NCI-H1436 (cell line): ENCODE measurements at regions not wholly inside any gene's neighbourhood (a gene's known extent, or its start where the extent isn't known, plus 50 kb on each side); places are given as distances from the start of the nearest gene placed in this dataset.

Experiments
- DNase-seq: peaks from one replicate; lab custom pipeline; 2025; lab: John Stamatoyannopoulos, UW

- DNase-seq, result no peak
Measured at GRCh38 chr6:90977513-90977912, 390.6 kb upstream of the MAP3K7 start.

GRCh38 chr6:90976341-90976740, 389.5 kb upstream of the MAP3K7 start:
- DNase-seq, result no peak

- DNase-seq, result no peak
Measured at GRCh38 chr6:90975741-90976140, 388.9 kb upstream of the MAP3K7 start.

DNA sequence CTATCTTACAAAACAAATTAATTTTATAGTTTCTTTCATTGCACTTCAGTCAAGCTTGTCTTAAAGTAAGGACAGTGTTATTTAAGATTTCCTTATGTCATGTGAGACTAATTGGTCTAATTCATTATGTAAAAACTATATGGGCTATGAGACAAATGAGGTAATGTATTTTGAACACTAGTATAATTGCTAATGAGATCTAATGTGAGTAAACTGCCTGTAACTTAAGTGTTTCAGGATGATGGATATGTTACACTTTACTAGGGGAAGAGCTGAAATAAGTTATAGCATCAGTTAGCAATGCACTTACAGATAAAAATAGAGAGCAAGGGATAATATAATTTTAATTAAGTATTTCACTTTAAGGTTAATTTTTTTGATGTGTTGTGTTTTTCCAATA, 386.3 kb upstream of the MAP3K7 start:
- DNase-seq, result peak; percentile 1

GRCh38 chr6:90970672-90971071, 383.8 kb upstream of the MAP3K7 start:
- DNase-seq, result no peak

GRCh38 chr6:90967471-90967870, 380.6 kb upstream of the MAP3K7 start:
- no peak for DNase-seq

DNA sequence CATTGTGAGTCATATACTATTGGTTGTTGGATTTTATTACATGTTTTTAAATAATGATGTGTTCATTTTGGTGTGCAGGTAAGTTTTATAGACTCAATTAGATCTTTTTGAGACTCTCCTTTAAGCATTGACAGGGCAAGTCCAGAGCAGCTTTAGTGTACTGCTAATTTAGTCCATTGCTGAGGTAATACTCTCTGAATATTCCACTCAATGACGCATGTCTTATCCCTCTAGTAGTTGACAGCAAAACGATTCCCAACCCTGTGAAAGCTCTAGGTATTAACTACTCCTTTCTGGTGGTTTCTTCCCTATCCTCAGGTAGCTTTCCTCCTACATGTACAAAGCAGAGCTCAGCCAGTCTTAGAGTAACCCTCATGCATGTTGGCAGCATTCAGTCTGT, 373.5 kb upstream of the MAP3K7 start:
- no peak for DNase-seq

DNA sequence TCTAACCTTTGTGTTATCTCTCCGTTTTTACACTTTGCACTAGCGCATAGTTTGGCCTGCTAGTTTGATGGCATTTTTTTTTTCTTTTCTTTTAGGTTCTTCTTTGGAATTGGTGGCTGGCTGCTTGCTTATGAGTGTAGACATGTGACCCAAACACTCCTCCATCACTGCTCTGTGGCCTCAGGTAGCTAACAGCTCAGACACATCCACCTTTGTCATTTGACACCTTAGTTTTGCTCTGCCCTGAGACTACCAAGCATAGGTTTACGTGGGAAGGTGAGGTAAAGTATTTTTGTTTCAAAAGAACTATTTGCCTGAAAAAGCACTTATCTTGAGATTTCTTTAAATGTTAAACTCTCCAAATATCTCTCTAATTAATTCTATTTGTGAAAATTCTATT, 368.4 kb upstream of the MAP3K7 start:
- DNase-seq, result no peak

- no peak for DNase-seq
Measured at GRCh38 chr6:90953405-90954161, 366.7 kb upstream of the MAP3K7 start.

GRCh38 chr6:90952176-90952575, 365.3 kb upstream of the MAP3K7 start:
- no peak for DNase-seq

DNA sequence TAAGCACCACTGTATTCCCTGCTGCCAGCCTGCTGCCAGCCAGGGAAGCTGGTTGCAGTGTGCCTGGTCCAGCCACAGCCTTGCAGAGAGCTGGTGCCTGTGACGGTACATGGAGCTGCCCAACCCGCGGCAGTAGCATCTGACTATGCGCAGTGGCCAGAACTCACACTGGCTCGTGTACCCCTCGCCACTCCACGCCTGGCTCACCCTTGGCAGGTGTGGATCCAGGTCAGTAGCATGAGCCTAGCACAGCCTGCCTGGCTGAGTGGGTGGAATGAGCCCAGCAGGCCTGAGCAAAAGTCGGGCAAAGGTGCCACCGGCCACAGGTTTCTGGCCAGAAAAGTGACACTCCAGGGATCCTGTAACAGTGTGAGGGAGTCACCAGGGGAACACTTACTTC, 361.7 kb upstream of the MAP3K7 start:
- no peak for DNase-seq

- DNase-seq, result no peak
Measured at GRCh38 chr6:90947184-90948064, 360.6 kb upstream of the MAP3K7 start.

DNA sequence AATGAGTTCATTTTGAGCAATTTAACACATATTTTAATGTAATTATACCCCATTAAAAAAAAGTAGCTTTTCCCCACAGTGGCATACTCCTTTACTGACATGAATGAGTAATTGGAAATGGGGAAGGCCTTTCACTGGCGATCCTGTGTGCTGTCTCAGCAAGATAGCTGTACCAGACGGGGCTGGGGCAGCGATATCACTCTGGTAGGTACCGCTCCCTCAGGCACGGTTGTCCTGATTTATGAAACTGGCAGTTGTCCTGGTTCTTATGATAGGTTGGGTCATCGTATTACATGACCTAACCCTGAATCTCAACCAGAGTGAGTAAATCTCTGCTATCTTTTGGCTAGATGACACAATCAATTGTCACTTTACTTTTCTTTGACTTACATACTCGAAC, 355.0 kb upstream of the MAP3K7 start:
- no peak for DNase-seq

DNA sequence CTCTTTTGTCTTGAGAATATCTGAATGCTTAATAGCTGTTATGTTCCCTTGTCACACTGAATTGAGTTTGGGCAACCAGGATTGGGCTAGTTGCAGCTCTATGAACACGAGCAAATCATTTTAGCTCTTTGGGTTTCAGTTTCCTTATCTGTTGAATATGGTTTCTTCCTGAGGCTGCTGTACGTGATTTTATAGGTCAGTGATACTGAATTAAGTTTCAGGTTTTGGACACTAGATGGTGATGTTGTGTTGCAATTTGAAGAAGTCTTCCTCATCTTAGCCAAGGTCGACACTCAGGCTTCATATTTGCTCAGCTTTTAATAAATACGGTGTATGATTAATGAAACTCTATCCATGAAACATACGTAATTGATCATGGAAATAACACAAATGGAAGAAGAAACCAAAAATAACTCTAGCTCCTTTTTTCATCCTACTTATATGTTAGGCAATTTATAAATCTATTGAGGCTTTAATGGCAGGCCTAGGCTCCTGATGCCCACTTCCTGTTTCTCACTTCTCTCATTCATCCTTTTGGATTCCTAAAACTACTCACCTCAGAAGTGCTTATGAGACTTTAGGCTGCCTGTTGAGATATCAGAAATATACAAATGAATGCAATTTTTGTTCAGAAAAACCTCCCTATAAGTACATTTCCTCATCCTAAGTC, 354.1 kb upstream of the MAP3K7 start:
- peak; percentile 40 for DNase-seq

GRCh38 chr6:90939906-90940305, 353.0 kb upstream of the MAP3K7 start:
- DNase-seq, result no peak

DNA sequence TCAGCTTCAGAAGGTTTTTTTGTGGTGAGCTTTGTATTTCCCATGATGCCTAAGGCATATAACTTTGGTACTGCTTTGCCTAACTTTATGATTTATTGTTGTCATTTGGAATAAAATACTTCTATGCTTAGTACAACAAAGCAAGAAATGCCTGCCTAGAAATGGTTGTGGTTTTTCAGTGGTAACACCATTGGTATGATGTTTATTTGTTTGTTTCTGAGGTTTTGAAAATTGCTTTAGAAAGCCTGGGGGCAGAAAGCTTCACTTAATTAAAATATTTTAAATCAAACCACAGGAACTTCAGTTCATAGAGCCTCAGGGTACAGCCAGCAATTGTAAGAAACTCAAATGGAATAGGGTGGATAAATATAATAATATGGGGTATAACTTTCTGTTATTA, 351.2 kb upstream of the MAP3K7 start:
- DNase-seq, result no peak

- DNase-seq, result no peak
Measured at GRCh38 chr6:90936286-90936685, 349.4 kb upstream of the MAP3K7 start.

DNA sequence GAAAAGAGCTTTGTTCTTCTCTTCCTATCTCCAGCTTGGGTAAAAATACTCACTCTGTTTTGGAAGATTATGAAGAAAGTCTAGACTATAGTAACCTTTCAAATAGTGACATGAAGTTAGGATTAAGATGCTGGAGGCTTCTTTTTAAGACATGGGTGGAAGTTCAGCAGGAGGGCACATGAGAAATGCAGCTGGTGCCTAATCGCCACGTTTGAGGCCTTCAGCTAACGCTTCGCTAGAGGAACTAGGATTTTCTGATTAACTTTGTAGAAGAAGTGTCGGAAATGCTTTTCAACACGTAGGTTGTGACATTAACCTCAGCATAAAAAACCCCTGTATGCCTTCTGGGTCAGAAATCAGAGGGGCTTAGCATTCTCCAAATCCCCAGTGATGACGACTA, 348.1 kb upstream of the MAP3K7 start:
- no peak for DNase-seq

DNA sequence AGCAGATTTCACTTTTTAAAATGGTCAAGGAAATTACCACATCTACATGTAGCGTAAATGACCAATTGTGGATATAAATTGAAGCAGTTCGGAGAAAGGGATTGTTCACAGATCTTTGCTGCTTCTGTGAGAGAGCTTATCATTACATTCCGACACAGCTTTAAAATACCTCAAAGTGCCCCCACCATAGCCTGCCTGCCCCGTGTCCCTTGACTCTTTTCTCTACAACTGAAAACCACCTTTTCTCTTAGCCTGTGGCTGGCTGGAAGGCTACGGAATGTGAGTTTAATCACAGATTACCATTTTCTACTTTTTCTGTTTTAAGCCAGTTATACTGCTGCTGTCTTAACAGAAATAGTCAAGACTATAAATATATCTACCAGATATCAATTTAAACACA, 347.2 kb upstream of the MAP3K7 start:
- DNase-seq, result no peak

- DNase-seq, result no peak
Measured at GRCh38 chr6:90932351-90932750, 345.5 kb upstream of the MAP3K7 start.

- peak; percentile 9 for DNase-seq
Measured at GRCh38 chr6:90928051-90928450, 341.2 kb upstream of the MAP3K7 start.

DNA sequence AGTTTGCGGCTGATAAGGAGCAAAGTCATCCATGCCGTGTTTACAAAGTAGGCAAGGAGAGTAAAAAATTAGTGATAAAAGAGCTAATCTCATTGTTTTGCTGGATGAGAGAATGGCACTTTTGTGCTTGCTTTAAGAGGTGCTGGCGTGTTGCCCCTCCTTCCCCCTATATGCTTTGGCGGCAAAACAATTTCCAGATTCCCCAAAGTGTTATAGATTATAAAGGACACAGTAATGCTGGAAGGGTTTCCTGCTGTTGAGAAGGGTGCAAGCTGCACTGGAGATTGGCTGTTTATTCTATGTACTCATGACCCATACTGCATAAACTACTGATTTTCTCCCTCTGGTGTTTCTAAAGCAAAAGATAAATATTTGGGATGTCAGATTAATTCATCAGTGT, 338.9 kb upstream of the MAP3K7 start:
- DNase-seq, result no peak

GRCh38 chr6:90922325-90922724, 335.5 kb upstream of the MAP3K7 start:
- no peak for DNase-seq
